HG03060 (cell line): ENCODE measurements at regions not wholly inside any gene's neighbourhood (a gene's known extent, or its start where the extent isn't known, plus 50 kb on each side); places are given as distances from the start of the nearest gene placed in this dataset.

ENCODE experiments used
- ATAC-seq: cut with Tn5 transposase; IDR thresholded peaks from one replicate; pipeline ENCODE4 v1.9.1; 2021; ENCODE audit warnings: low read depth, moderate number of reproducible peaks; ENCODE audit not compliant: unreplicated experiment

GRCh38 chr5:6995115-6995514 lies 281.9 kb downstream of the TENT4A start:
- ATAC-seq: no peak

- no peak for ATAC-seq
These were observed 287.1 kb downstream of the TENT4A start for GRCh38 chr5:7000310-7000709.

GRCh38 chr5:7010591-7010990 lies 297.4 kb downstream of the TENT4A start:
- no peak for ATAC-seq

DNA sequence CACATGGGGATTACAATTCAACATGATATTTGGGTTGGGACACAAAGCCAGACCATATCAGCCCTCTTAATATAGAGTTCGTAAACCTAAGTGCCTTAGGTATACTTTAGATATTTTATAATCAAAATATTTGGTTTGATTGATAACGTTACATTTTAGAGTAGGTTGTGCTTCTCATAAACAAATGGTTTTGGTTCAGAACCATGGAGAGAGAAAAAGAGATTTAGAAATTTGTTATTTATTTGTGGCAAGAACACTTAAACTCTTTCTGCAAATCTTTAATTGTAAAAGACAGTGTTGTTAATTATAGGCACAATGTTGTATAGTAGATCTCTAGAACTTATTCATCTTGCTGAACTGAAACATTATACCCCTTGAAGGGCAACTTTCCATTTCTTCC lies 298.8 kb downstream of the TENT4A start:
- no peak for ATAC-seq

DNA sequence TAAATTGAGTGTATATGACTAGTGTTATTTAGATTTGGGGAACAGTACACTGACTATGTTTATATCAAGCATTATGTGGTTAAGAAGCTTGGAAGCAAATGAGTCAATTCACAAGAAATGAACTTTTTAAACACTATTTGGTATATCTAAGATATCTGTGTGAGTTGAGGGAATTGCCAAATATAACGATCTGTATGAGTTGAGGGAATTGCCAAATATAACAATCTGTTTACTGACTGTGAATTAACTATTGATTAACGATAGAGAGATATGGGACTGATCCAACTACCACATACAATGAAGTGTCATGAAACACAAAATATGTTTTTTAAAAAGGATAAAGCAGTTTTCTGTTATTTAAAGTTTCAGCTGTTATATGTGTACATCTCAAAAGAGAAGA lies 301.4 kb downstream of the TENT4A start:
- ATAC-seq: no peak

- no peak for ATAC-seq
These were observed 302.5 kb downstream of the TENT4A start for GRCh38 chr5:7015586-7016256.

DNA sequence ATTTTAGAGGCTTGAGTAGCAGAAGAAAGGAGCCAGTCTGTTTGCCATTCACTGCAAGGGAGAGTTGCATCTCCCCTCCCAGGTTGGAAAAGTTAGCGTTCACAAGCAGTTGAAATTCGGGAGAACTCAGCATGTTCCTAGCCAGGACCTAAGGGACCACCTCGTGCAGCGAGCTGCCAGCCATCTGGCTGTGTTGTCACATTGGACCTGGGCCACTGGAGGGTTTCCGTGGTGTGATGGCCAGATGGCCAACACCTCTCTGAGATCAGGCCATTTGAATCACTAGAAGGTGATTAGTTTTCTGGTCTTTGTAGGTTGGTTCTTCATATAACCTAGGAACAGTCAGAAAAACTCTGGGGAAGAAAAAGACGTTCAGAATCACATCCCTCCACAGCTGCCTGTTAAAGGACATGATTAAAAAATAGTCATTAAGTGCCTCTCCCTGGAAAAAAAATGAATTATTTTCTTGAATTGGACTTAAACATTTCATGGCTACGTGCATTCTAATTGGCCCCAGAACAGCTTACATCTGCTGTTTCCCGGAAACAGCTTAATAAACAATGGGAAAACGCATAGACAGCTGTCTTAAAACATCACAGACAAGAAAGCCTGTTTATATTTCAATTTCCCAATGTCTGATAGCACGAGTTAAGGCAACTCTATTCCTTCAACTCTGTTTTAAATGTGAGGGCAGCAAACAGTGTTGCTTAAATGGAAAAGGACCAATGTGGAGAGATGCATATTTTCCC lies 303.9 kb downstream of the TENT4A start:
- no peak for ATAC-seq

DNA sequence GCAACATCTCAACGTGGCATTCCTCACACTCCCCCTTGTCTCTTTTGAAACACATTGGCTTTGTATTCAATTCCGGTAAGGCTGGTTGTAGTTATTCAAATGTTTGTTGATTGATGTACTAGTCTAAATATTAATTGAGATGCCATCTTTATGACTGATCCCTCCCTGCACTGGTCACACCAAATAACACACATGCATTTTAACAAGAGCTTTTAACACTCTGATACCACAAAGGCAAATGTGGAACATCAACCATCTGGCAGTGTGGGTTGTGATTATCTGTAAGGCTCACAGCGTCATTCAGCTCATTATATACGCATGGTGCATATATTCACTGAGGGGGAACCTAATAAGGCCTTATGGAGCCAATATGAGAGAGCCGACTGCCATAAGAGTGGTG lies 305.0 kb downstream of the TENT4A start:
- no peak for ATAC-seq

GRCh38 chr5:7018601-7019000 lies 305.4 kb downstream of the TENT4A start:
- no peak for ATAC-seq

- no peak for ATAC-seq
These were observed 323.1 kb downstream of the TENT4A start for GRCh38 chr5:7036192-7036835.

GRCh38 chr5:7039074-7039473 lies 325.8 kb downstream of the TENT4A start:
- no peak for ATAC-seq

DNA sequence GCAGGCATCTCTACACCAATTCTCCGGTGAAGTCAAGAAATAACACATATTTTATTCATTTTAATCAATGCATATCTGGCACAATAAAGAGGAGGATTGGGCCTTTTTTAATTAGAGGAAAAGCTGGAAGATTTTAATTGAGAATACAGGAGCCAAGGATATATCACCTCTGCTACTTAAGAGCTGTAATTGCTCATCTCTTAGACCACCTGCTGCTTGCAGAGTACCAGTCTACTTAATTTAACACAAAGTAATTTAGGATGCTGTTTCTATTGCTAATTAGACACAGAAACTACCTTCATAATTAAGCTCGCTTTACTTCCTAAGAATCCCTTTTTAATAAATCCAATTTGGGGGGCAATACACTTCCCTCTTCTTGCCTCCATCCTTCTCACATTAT lies 326.9 kb downstream of the TENT4A start:
- no peak for ATAC-seq

GRCh38 chr5:7043797-7044196 lies 330.6 kb downstream of the TENT4A start:
- no peak for ATAC-seq

DNA sequence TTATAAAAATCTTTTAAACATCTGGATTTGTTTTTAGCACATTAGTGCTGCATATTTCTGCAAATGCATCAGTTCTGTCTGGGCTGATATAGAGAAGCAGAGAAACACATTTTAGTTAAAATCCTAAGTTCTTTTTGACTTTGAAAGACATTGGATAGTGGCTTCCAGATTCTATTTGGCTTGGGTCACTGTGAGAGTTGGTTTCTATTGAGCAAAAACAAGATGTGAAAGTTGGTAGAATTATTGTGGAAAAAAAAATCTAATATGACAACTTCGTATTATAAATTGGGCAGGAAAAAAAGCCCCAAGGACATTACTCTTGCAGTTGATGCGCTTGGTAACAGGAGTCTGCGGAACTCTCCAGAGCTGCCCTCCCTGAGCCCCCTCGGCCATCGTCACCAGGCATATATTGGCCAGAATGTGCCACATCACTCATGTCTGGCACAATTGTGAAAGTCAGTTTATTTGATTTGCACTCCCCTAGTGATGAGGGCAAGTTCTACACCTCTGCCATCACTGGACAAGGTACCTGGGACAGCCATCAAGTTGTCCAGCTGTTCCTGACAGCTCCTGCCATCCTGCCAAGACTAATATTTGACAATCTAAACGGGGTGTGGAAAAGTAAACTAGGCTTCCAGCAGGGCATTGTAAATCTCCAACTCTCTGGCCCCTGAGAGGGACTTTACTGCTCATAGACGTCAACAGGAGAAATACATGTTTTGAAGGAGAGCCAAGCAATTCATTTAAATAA lies 334.5 kb downstream of the TENT4A start:
- ATAC-seq: no peak

GRCh38 chr5:7050986-7051385 lies 337.8 kb downstream of the TENT4A start:
- no peak for ATAC-seq

- ATAC-seq: no peak
These were observed 339.9 kb downstream of the TENT4A start for GRCh38 chr5:7053125-7053524.

DNA sequence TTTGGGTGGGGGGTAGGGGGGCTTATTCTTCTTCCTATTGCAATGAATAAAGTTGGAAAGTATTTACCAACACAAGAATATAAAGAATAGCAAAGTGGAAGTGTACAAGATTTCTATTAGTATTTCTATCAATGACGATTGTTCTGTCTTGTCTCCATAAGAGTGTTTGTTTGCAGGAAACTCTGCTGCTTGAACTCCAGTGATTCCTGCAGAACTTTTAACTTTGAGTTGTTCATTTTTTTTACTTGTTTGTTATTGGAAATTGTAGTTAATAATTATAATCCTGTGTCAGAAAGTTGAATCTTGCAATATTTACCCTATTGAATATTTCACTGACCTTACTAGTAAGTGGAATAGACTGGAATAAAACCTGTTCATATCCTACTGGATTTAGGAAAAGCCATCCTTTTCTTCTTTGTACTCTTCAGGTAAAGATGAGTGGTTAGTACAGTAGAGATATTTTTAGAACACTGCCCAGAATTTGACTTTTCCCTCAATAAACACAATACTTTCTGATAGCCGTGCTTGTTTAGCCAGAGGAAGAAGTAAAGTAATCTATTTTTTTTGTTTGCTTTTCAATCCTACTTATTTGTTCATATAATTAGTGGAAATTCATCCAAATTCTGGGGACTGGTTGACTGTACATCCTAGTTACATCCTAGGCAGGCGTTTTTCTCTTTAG lies 340.4 kb downstream of the TENT4A start:
- ATAC-seq: no peak

- ATAC-seq: no peak
These were observed 329.3 kb upstream of the ADCY2 start for GRCh38 chr5:7066471-7067235.

DNA sequence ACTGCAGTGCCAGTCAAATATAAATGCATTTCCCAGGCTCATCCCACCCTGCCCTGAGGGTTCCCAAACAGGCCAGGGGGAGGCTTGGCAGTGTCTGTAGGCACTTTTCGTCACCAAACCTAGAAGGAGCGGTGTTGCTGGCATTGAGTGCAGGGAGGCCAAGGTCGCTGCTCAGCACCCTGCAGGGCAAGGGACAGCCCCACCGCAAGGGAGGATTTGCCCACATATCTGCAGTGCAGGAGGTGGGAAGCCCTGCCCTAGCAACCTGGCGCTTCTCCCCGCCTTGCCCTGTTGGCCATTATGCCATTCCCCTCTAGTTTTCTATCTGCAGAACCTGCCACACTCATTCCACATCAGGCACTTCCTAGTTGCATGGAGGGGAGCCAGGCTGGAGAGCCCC lies 327.8 kb upstream of the ADCY2 start:
- no peak for ATAC-seq

DNA sequence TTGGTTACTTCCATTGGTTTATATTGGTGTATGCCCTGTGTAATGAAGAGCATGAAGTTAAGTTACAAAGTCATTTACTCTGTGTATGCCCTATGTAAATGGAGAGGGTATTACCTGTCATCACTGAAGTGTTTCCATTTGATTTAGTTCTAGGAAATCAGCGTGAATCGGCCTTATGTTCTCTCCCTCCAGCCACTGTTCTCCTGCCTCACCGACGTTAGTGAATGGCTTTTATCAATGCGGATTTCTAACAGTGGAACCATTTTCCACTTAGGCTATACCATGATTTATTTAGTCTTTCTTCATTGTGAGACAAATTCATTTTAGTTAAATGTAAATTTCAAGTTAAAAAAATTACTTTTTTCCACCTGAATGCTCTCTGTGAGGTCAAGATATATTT lies 327.0 kb upstream of the ADCY2 start:
- ATAC-seq: no peak
